HepG2 (cell line): ENCODE measurements at regions not wholly inside any gene's neighbourhood (a gene's known extent, or its start where the extent isn't known, plus 50 kb on each side); places are given as distances from the start of the nearest gene placed in this dataset.

Experiments
- ATAC-seq: fragments of 200-7000 bp; cut with Tn5 transposase; 3 replicates; pipeline ENCODE4 v1.9.1; 2020; ENCODE audit warnings: mild to moderate bottlenecking, moderate library complexity
- BruUV-seq: library from RNA; stranded (reverse); fragments of 400-500 nt; replicated peaks from 2 replicates; lab custom pipeline; 2021; lab: Mats Ljungman, UMichigan
- CTCF ChIA-PET: fragments of 300-600 bp; formaldehyde crosslinking; extraction: SDS; loops from one replicate; lab custom pipeline; 2021; ENCODE audit warnings: low total read pairs, inconsistent platforms, low intra/inter-chr PET ratio; lab: Yijun Ruan, JAX
- POLR2A ChIA-PET: fragments of 350-600 bp; sonication (Branson Sonifier 250); formaldehyde crosslinking; loops from one replicate; lab custom pipeline; 2020; ENCODE audit warnings: antibody characterized with exemption, inconsistent platforms; lab: Yijun Ruan, JAX
- DNase-seq: peaks from one replicate; pipeline ENCODE4 v3.0.0-alpha.2; 2015; ENCODE audit warnings: low spot score
- FAIRE-seq: peaks from 3 replicates; lab custom pipeline; 2011; peaks lifted over from hg19 to GRCh38; lab: Jason Lieb, UNC
- H2AFZ ChIP-seq: one replicate; pipeline ENCODE4 v1.6.1; 2011; ENCODE audit warnings: low read length, inconsistent platforms
- H3K27ac ChIP-seq: fragments of 300-600 bp; 3 replicates; pipeline ENCODE4 v1.8.0; 2011; ENCODE audit warnings: mixed run types, mild to moderate bottlenecking, mixed read lengths, low read length, inconsistent platforms; ENCODE audit not compliant: insufficient read depth; ENCODE audit errors: extremely low read length
- H3K27me3 ChIP-seq, 2 experiments: fragments of 200-600 bp in 1 of 2; 2 replicates in 1 of 2; 3 replicates in 1 of 2; pipeline versions ENCODE4 v1.6.0 to v1.8.0; 2011; ENCODE audit warnings: low read length in 2 of 2, mild to moderate bottlenecking in 2 of 2, moderate library complexity in 2 of 2, inconsistent platforms in 1 of 2; ENCODE audit not compliant: insufficient read depth in 2 of 2, control insufficient read depth in 1 of 2
- H3K36me3 ChIP-seq, 2 experiments: fragments of 200-600 bp in 1 of 2; replicated peaks in 1 of 2; 2 replicates in 1 of 2; 3 replicates in 1 of 2; pipeline versions ENCODE4 v1.5.1 to v1.8.0; 2011; ENCODE audit warnings: low read length in 2 of 2, inconsistent platforms in 1 of 2; ENCODE audit not compliant: insufficient read depth in 2 of 2, control insufficient read depth in 1 of 2
- H3K4me1 ChIP-seq: 2 replicates; pipeline ENCODE4 v1.5.1; 2012; ENCODE audit warnings: low read length, inconsistent platforms; ENCODE audit not compliant: insufficient read depth
- H3K4me2 ChIP-seq: 2 replicates; pipeline ENCODE4 v1.6.0; 2011; ENCODE audit warnings: low read depth, low read length, inconsistent platforms
- H3K4me3 ChIP-seq, 3 experiments: fragments of 200-600 bp in 1 of 3; sonication (generic), shearing (Covaris generic) in 1 of 3; replicated peaks in 1 of 3; 2 replicates each; pipeline ENCODE4 v1.5.1; 2011 to 2016; ENCODE audit warnings: low read length in 3 of 3, inconsistent platforms in 2 of 3, low read depth in 2 of 3, mild to moderate bottlenecking in 2 of 3, control low read depth in 1 of 3, mixed read lengths in 1 of 3; ENCODE audit not compliant: insufficient read depth in 1 of 3
- H3K79me2 ChIP-seq: one replicate; pipeline ENCODE4 v1.6.1; 2011; ENCODE audit warnings: low read length, inconsistent platforms; ENCODE audit not compliant: insufficient read depth
- H3K9ac ChIP-seq: 2 replicates; pipeline ENCODE4 v1.6.0; 2011; ENCODE audit warnings: mild to moderate bottlenecking, low read depth, low read length, inconsistent platforms; ENCODE audit not compliant: insufficient read depth
- H3K9me3 ChIP-seq: 2 replicates; pipeline ENCODE4 v1.5.1; 2012; ENCODE audit warnings: mild to moderate bottlenecking, low read length
- H4K20me1 ChIP-seq: 2 replicates; pipeline ENCODE4 v1.6.0; 2011; ENCODE audit warnings: inconsistent platforms, mild to moderate bottlenecking, low read length, moderate library complexity; ENCODE audit not compliant: insufficient read depth
- CREM ChIP-seq, 2 experiments: sonication (generic) in 1 of 2; formaldehyde crosslinking in 1 of 2; IDR thresholded peaks; 2 replicates each; pipeline versions ENCODE4 v1.4.0 to v1.6.1; 2016 to 2020; ENCODE audit warnings: antibody characterized with exemption in 1 of 2, mild to moderate bottlenecking in 1 of 2, missing genetic modification reagents in 1 of 2
- ELF1 ChIP-seq: sonication (generic); formaldehyde crosslinking; IDR thresholded peaks from 2 replicates; pipeline ENCODE4 v1.4.0; 2020; ENCODE audit warnings: missing genetic modification reagents
- FOXK1 ChIP-seq: sonication (generic); formaldehyde crosslinking; IDR thresholded peaks from 2 replicates; pipeline ENCODE4 v1.4.0; 2020; ENCODE audit warnings: low read depth, missing genetic modification reagents, borderline replicate concordance
- MAF1 ChIP-seq: sonication (generic); formaldehyde crosslinking; IDR thresholded peaks from 2 replicates; pipeline ENCODE4 v1.5.0; 2020; ENCODE audit warnings: missing genetic modification reagents, borderline replicate concordance
- MTF1 ChIP-seq: sonication (generic); formaldehyde crosslinking; IDR thresholded peaks from 2 replicates; pipeline ENCODE4 v1.5.0; 2020; ENCODE audit warnings: missing genetic modification reagents
- NR3C1 ChIP-seq: sonication (generic); formaldehyde crosslinking; IDR thresholded peaks from 2 replicates; pipeline ENCODE4 v1.4.0; 2020; ENCODE audit warnings: missing genetic modification reagents
- RXRB ChIP-seq: IDR thresholded peaks from 2 replicates; pipeline ENCODE4 v1.6.1; 2016; ENCODE audit warnings: borderline replicate concordance, missing genetic modification reagents, missing compliant biosample characterization
- SIN3B ChIP-seq: fragments of 150-350 bp; IDR thresholded peaks from 2 replicates; pipeline ENCODE4 v1.6.1; 2014; ENCODE audit warnings: low read length
- TAF15 ChIP-seq: fragments of 200-400 bp; formaldehyde crosslinking; IDR thresholded peaks from one replicate; pipeline ENCODE4 v1.6.1; 2018; ENCODE audit warnings: mild to moderate bottlenecking, low read depth, low read length; ENCODE audit not compliant: poor library complexity, severe bottlenecking
- TCF7 ChIP-seq: sonication (generic); IDR thresholded peaks from 2 replicates; pipeline ENCODE4 v1.6.1; 2016; ENCODE audit warnings: antibody characterized with exemption, low read depth
- ZBTB7B ChIP-seq: sonication (generic); formaldehyde crosslinking; IDR thresholded peaks from 2 replicates; pipeline ENCODE4 v1.4.0; 2020; ENCODE audit warnings: missing genetic modification reagents
- ZNF30 ChIP-seq: sonication (generic); formaldehyde crosslinking; IDR thresholded peaks from 2 replicates; pipeline ENCODE4 v1.5.0; 2020; ENCODE audit warnings: mild to moderate bottlenecking, missing genetic modification reagents
- ZNF7 ChIP-seq: IDR thresholded peaks from 2 replicates; pipeline ENCODE4 v1.6.1; 2016; ENCODE audit warnings: missing biosample characterization, missing genetic modification reagents
- ZNF703 ChIP-seq: sonication (generic); formaldehyde crosslinking; IDR thresholded peaks from 2 replicates; pipeline ENCODE4 v1.5.1; 2020; ENCODE audit warnings: missing genetic modification reagents, mild to moderate bottlenecking, moderate library complexity, borderline replicate concordance
- ZNF713 ChIP-seq: sonication (generic); formaldehyde crosslinking; IDR thresholded peaks from 2 replicates; pipeline ENCODE4 v1.4.0; 2020; ENCODE audit warnings: mild to moderate bottlenecking, missing genetic modification reagents
- WGBS: methylation state at CpG from one replicate; pipeline ENCODE4 v1.1.6; 2017; ENCODE audit warnings: low lambda C conversion rate; 5-methylcytosine and 5-hydroxymethylcytosine counted together
- in situ Hi-C: cut with HindIII; loops from 2 replicates; pipeline ENCODE4 v1.10.0; 2017; ENCODE audit warnings: low pct_unique_long_range_greater_than_20kb; ENCODE audit not compliant: extremely low pct_ligation_motif_present
- intact Hi-C: fragments of 100-400 bp; cut with micrococcal nuclease; formaldehyde crosslinking; loops from one replicate; pipeline ENCODE4 v1.10.0; 2022; ENCODE audit not compliant: unreplicated experiment
- TF ChIP-seq, protein P1 (sequence below): sonication (generic); formaldehyde crosslinking; IDR thresholded peaks from 2 replicates; pipeline ENCODE4 v1.5.0; 2020; ENCODE audit warnings: mild to moderate bottlenecking, missing genetic modification reagents, moderate library complexity
- TF ChIP-seq, protein P2 (sequence below): sonication (generic); formaldehyde crosslinking; IDR thresholded peaks from 2 replicates; pipeline ENCODE4 v1.4.0; 2020; ENCODE audit warnings: mild to moderate bottlenecking, missing genetic modification reagents

DNA sequence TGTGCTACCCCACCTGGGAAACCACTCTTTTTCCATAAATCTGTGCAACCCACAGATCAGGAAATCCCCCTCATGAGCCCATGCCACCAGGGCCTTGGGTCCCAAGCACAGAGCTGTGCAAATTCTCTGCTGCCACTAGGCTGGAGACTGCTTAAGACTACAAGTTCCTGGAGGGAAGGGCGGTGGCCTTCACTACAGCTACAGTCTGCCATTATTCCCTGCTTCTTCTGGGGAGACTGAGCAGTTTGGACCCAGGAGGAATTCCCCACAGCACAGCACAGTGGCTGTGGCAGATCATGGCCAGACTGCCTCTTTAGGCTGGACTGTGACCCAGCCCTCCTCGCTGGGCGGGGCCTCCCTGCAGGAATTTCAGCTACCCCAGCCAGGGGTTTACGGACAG, 89.7 kb upstream of the GRB10 start:
- ChIA-PET CTCF (no interaction called here), POLR2A (no interaction called here)
- no TSS peak for BruUV-seq
- Histone ChIP-seq H3K27ac (no peak overlapping the region), H3K27me3 (peaks cover 2 to 14% of the 10 kb centered on the region in 2 experiments; a peak in 3 of 5 replicates), H3K4me2 (0 out of 2 replicates have a peak overlapping the region, but pooled peaks have one; percentile 7), H4K20me1 (no peaks in the 10 kb centered on the region), H3K36me3 (no peaks in the 10 kb centered on the region), H3K4me3 (no peak overlapping the region), H3K4me1 (no peaks in the 10 kb centered on the region), H2AFZ (no peak overlapping the region)
- no peak for DNase-seq
- FAIRE-seq, result no peak
- no peak for TF ChIP-seq TAF15
- no peak for TF ChIP-seq SIN3B
- TF ChIP-seq ZNF7 (CRISPR knock-in tag), result no peak
- TF ChIP-seq ZNF713 (CRISPR knock-in tag), result no peak
- TF ChIP-seq, protein P1, sequence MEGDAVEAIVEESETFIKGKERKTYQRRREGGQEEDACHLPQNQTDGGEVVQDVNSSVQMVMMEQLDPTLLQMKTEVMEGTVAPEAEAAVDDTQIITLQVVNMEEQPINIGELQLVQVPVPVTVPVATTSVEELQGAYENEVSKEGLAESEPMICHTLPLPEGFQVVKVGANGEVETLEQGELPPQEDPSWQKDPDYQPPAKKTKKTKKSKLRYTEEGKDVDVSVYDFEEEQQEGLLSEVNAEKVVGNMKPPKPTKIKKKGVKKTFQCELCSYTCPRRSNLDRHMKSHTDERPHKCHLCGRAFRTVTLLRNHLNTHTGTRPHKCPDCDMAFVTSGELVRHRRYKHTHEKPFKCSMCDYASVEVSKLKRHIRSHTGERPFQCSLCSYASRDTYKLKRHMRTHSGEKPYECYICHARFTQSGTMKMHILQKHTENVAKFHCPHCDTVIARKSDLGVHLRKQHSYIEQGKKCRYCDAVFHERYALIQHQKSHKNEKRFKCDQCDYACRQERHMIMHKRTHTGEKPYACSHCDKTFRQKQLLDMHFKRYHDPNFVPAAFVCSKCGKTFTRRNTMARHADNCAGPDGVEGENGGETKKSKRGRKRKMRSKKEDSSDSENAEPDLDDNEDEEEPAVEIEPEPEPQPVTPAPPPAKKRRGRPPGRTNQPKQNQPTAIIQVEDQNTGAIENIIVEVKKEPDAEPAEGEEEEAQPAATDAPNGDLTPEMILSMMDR, result no peak
- TF ChIP-seq NR3C1 (CRISPR knock-in tag), result no peak
- TF ChIP-seq TCF7, result no peak
- TF ChIP-seq MTF1 (CRISPR knock-in tag), result no peak
- no peak for TF ChIP-seq MAF1 (CRISPR knock-in tag)
- TF ChIP-seq FOXK1 (CRISPR knock-in tag), result no peak
- TF ChIP-seq ELF1 (CRISPR knock-in tag), result no peak
- TF ChIP-seq ZBTB7B (CRISPR knock-in tag), result no peak
- no peak for TF ChIP-seq RXRB (CRISPR knock-in tag)
- no peak for TF ChIP-seq CREM (IDR thresholded peaks at IDR 0.05)
- no peak for TF ChIP-seq CREM (CRISPR knock-in tag; IDR thresholded peaks at IDR 0.05)
- no peak for TF ChIP-seq ZNF30 (CRISPR knock-in tag)
- TF ChIP-seq, protein P2, sequence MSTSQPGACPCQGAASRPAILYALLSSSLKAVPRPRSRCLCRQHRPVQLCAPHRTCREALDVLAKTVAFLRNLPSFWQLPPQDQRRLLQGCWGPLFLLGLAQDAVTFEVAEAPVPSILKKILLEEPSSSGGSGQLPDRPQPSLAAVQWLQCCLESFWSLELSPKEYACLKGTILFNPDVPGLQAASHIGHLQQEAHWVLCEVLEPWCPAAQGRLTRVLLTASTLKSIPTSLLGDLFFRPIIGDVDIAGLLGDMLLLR (CRISPR knock-in tag), result no peak
- TF ChIP-seq ZNF703 (CRISPR knock-in tag), result no peak
- TF ChIP-seq, all 625 proteins: peak for 0
- Histone ChIP-seq H3K79me2 (no peaks in the 10 kb centered on the region), H3K9ac (no peak overlapping the region), H3K9me3 (no peaks in the 10 kb centered on the region)
- WGBS, result 7% methylated on average over 3 of the region's 4 CpGs
- intact Hi-C loops, result no loop called here
- in situ Hi-C loops, result no loop called here
- ATAC-seq, result peak; percentile 62
